ENCODE measurements at regions not wholly inside any gene's neighbourhood (a gene's known extent, or its start where the extent isn't known, plus 50 kb on each side); places are given as distances from the start of the nearest gene placed in this dataset.

- TF ChIP-seq CTCF (IDR thresholded peaks at IDR 0.05 in 2 of 3, conservative IDR thresholded peaks at IDR 0.05 in 1 of 3; ENCODE audit: borderline replicate concordance in 1 of 3, insufficient read depth in 1 of 3, low read depth in 2 of 3, low read length in 2 of 3) (no peak), JUND (IDR thresholded peaks at IDR 0.05) (no peak), POLR2A (IDR thresholded peaks at IDR 0.05; ENCODE audit: borderline replicate concordance, extremely low read depth, insufficient read depth, insufficient read length) (no peak), YY1 (IDR thresholded peaks at IDR 0.05; ENCODE audit: extremely low read depth, insufficient replicate concordance, low read depth, low read length) (no peak), REST (IDR thresholded peaks at IDR 0.05; ENCODE audit: low read depth) (no peak), ZFX (IDR thresholded peaks at IDR 0.05) (no peak)
Measured at GRCh38 chr12:103161582-103162362, 204.3 kb downstream of the ASCL1 start.

Data from HCT116 (cell line).